A549 (cell line): ENCODE measurements at regions not wholly inside any gene's neighbourhood (a gene's known extent, or its start where the extent isn't known, plus 50 kb on each side); places are given as distances from the start of the nearest gene placed in this dataset.

Experiments used
- ATAC-seq, 2 experiments: fragments of 200-7000 bp in 1 of 2; fragments of >200 bp in 1 of 2; cut with Nextera tagmentation in 1 of 2; cut with Tn5 transposase in 1 of 2; 3 replicates each; pipeline versions ENCODE4 v1.8.0 to v1.9.1; 2018 to 2020; ENCODE audit warnings: mild to moderate bottlenecking in 1 of 2, moderate library complexity in 1 of 2
- CTCF ChIA-PET: fragments of 300-600 bp; sonication (Branson Sonifier 250); formaldehyde crosslinking; extraction: SDS; loops from one replicate; lab custom pipeline; 2021; ENCODE audit warnings: antibody characterized with exemption, inconsistent platforms; lab: Yijun Ruan, JAX
- POLR2A ChIA-PET: fragments of 350-600 bp; formaldehyde crosslinking; extraction: SDS; loops from one replicate; lab custom pipeline; 2021; ENCODE audit warnings: antibody characterized with exemption, inconsistent platforms; lab: Yijun Ruan, JAX
- DNase-seq, 2 experiments: peaks; one replicate each; pipeline versions ENCODE4 v3.0.0 to v3.0.0-alpha.2; 2011 to 2016; ENCODE audit warnings: low read depth in 1 of 2, low spot score in 1 of 2
- FAIRE-seq: peaks from 2 replicates; lab custom pipeline; 2011; peaks lifted over from hg19 to GRCh38; lab: Jason Lieb, UNC
- H3K27ac ChIP-seq, 2 experiments: fragments of >200 bp; sonication (Bioruptor Twin); formaldehyde crosslinking; 3 replicates each; pipeline ENCODE4 v1.5.1; 2016 to 2017
- H3K4me1 ChIP-seq: fragments of >200 bp; sonication (Bioruptor Twin); formaldehyde crosslinking; 3 replicates; pipeline ENCODE4 v1.6.1; 2016
- H3K4me2 ChIP-seq: fragments of >200 bp; sonication (Bioruptor Twin); formaldehyde crosslinking; 3 replicates; pipeline ENCODE4 v1.6.1; 2016
- H3K4me3 ChIP-seq: fragments of >200 bp; sonication (Bioruptor Twin); formaldehyde crosslinking; 3 replicates; pipeline ENCODE4 v1.5.1; 2016
- H3K9me3 ChIP-seq: fragments of >200 bp; sonication (Bioruptor Twin); formaldehyde crosslinking; 3 replicates; pipeline ENCODE4 v1.6.1; 2016
- BHLHE40 ChIP-seq: IDR thresholded peaks from 2 replicates; pipeline ENCODE4 v1.6.1; 2012; ENCODE audit warnings: low read depth, low read length, inconsistent platforms
- CBX2 ChIP-seq: fragments of 200-600 bp; sonication (generic); IDR thresholded peaks from 2 replicates; pipeline ENCODE4 v1.6.1; 2016; ENCODE audit warnings: low read depth, mild to moderate bottlenecking, borderline replicate concordance
- CEBPB ChIP-seq, 2 experiments: fragments of >200 bp in 1 of 2; sonication (Bioruptor Twin) in 1 of 2; formaldehyde crosslinking in 1 of 2; IDR thresholded peaks; 2 replicates each; pipeline ENCODE4 v1.6.1; 2012 to 2016
- CHD2 ChIP-seq: fragments of 150-350 bp; IDR thresholded peaks from 2 replicates; pipeline ENCODE4 v1.6.1; 2014; ENCODE audit warnings: low read length; ENCODE audit not compliant: partially characterized antibody
- EHF ChIP-seq: fragments of 250-450 bp; sonication (Bioruptor Pico); IDR thresholded peaks from 2 replicates; pipeline ENCODE4 v1.5.0; 2020; ENCODE audit warnings: mild to moderate bottlenecking
- EHMT2 ChIP-seq: fragments of 200-600 bp; sonication (generic); IDR thresholded peaks from 2 replicates; pipeline ENCODE4 v1.6.1; 2016; ENCODE audit warnings: antibody characterized with exemption, low read depth, mild to moderate bottlenecking, moderate library complexity
- EP300 ChIP-seq, 2 experiments: fragments of >200 bp; sonication (Bioruptor Twin); formaldehyde crosslinking; IDR thresholded peaks; 2 replicates in 1 of 2; 3 replicates in 1 of 2; pipeline ENCODE4 v1.6.1; 2016 to 2017
- ESRRA ChIP-seq: fragments of 150-350 bp; IDR thresholded peaks from 2 replicates; pipeline ENCODE4 v1.6.1; 2014; ENCODE audit warnings: mild to moderate bottlenecking, low read length, borderline replicate concordance
- FOSL2 ChIP-seq, 2 experiments: fragments of 450-650 bp in 1 of 2; fragments of >200 bp in 1 of 2; sonication (Bioruptor Twin) in 1 of 2; formaldehyde crosslinking; IDR thresholded peaks; 2 replicates each; pipeline versions ENCODE4 v1.5.0 to v1.6.1; 2016 to 2020; ENCODE audit warnings: mild to moderate bottlenecking in 1 of 2, moderate library complexity in 1 of 2
- GATA3 ChIP-seq: IDR thresholded peaks from 2 replicates; pipeline ENCODE4 v1.6.1; 2012; ENCODE audit warnings: borderline replicate concordance
- HDAC2 ChIP-seq: fragments of 200-600 bp; sonication (generic); IDR thresholded peaks from 2 replicates; pipeline ENCODE4 v1.6.1; 2016
- HOXB13 ChIP-seq: fragments of 250-450 bp; sonication (Bioruptor Pico); IDR thresholded peaks from 2 replicates; pipeline ENCODE4 v1.5.0; 2020; ENCODE audit warnings: low read depth, mild to moderate bottlenecking, moderate library complexity
- JUN ChIP-seq, 2 experiments: fragments of >200 bp; sonication (Bioruptor Twin); formaldehyde crosslinking; IDR thresholded peaks; 2 replicates in 1 of 2; 3 replicates in 1 of 2; pipeline ENCODE4 v1.6.1; 2016 to 2017
- JUNB ChIP-seq: fragments of >200 bp; sonication (Bioruptor Twin); formaldehyde crosslinking; IDR thresholded peaks from 2 replicates; pipeline ENCODE4 v1.6.1; 2016
- KDM1A ChIP-seq: fragments of 200-600 bp; sonication (generic); IDR thresholded peaks from 2 replicates; pipeline ENCODE4 v1.6.1; 2016; ENCODE audit warnings: low read depth, mild to moderate bottlenecking
- KDM5A ChIP-seq: fragments of 200-600 bp; sonication (generic); IDR thresholded peaks from 2 replicates; pipeline ENCODE4 v1.6.1; 2016; ENCODE audit warnings: antibody characterized with exemption, mild to moderate bottlenecking
- MAFK ChIP-seq: fragments of 450-650 bp; IDR thresholded peaks from 2 replicates; pipeline ENCODE4 v1.6.1; 2014; ENCODE audit not compliant: partially characterized antibody
- NFE2L2 ChIP-seq: fragments of 150-350 bp; conservative IDR thresholded peaks from 2 replicates; pipeline ENCODE4 v1.6.1; 2014; ENCODE audit warnings: low read length
- POLR2A ChIP-seq: IDR thresholded peaks from 2 replicates; pipeline ENCODE4 v1.6.1; 2012; ENCODE audit warnings: mild to moderate bottlenecking, low read length
- RAD21 ChIP-seq, 2 experiments: fragments of >200 bp in 1 of 2; sonication (Bioruptor Twin) in 1 of 2; formaldehyde crosslinking in 1 of 2; IDR thresholded peaks in 1 of 2; conservative IDR thresholded peaks in 1 of 2; 2 replicates in 1 of 2; 3 replicates in 1 of 2; pipeline ENCODE4 v1.6.1; 2012 to 2018; ENCODE audit warnings: inconsistent platforms in 1 of 2
- RARB ChIP-seq: fragments of 250-450 bp; sonication (Bioruptor Pico); IDR thresholded peaks from 2 replicates; pipeline ENCODE4 v1.8.0; 2021; ENCODE audit warnings: mild to moderate bottlenecking, moderate library complexity
- RCOR1 ChIP-seq: fragments of 150-350 bp; IDR thresholded peaks from 2 replicates; pipeline ENCODE4 v1.6.1; 2014; ENCODE audit warnings: antibody characterized with exemption, low read length, low read depth
- SMC3 ChIP-seq: fragments of >200 bp; sonication (Bioruptor Twin); formaldehyde crosslinking; IDR thresholded peaks from 3 replicates; pipeline ENCODE4 v1.6.1; 2018; ENCODE audit warnings: inconsistent platforms
- SREBF2 ChIP-seq: fragments of 450-650 bp; IDR thresholded peaks from 2 replicates; pipeline ENCODE4 v1.6.1; 2014; ENCODE audit warnings: mild to moderate bottlenecking, moderate library complexity
- TFCP2L1 ChIP-seq: fragments of 250-450 bp; sonication (Bioruptor Pico); IDR thresholded peaks from 2 replicates; pipeline ENCODE4 v1.5.0; 2021; ENCODE audit warnings: mild to moderate bottlenecking
- ZNF302 ChIP-seq: fragments of 250-450 bp; sonication (Bioruptor Pico); IDR thresholded peaks from 2 replicates; pipeline ENCODE4 v1.9.0; 2021; ENCODE audit warnings: inconsistent platforms, mild to moderate bottlenecking, moderate library complexity
- WGBS: methylation state at CpG from one replicate; pipeline ENCODE4 v1.1.6; 2017; ENCODE audit errors: missing lambda C conversion rate; 5-methylcytosine and 5-hydroxymethylcytosine counted together
- TF ChIP-seq, protein P1 (sequence below): IDR thresholded peaks from 2 replicates; pipeline ENCODE4 v1.6.1; 2012; ENCODE audit warnings: low read depth, borderline replicate concordance
- TF ChIP-seq, protein P2 (sequence below): fragments of >200 bp; sonication (Bioruptor Twin); formaldehyde crosslinking; IDR thresholded peaks from 3 replicates; pipeline ENCODE4 v1.6.1; 2016
- TF ChIP-seq, protein P3 (sequence below): IDR thresholded peaks from 2 replicates; pipeline ENCODE4 v1.6.1; 2012

DNA sequence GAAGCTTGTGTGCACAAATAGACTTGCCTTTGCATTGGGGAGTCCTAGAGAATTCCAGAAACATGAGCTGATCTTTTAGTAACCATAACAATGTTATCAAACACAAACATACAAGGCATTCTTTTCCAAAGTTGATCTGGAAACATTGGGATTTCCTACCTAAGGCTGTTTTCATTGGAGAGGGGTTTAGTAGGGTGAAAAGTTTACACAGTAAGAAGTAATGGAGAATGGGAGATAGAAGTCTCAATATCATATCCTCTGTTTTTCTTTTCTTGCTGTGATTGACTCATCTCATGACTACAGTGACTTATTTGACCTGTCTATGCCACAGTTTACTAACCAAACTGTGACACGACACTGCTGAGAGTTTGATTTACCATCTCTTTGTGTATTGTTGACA is 65.6 kb upstream of the PLA2G4A start:
- no peak for TF ChIP-seq RAD21 (conservative IDR thresholded peaks at IDR 0.05 in 1 of 2, IDR thresholded peaks at IDR 0.05 in 1 of 2)
- 0 out of 2 replicates have a peak, but pooled peaks have one; percentile 25 for TF ChIP-seq RARB (CRISPR knock-in tag)
- TF ChIP-seq JUN (IDR thresholded peaks at IDR 0.05), result no peak
- TF ChIP-seq ZNF302, result no peak
- no peak for TF ChIP-seq FOSL2 (IDR thresholded peaks at IDR 0.05)
- TF ChIP-seq FOSL2 (CRISPR knock-in tag; IDR thresholded peaks at IDR 0.05), result peak; percentile 67
- no peak for TF ChIP-seq SREBF2
- no peak for TF ChIP-seq TFCP2L1
- no peak for TF ChIP-seq BHLHE40
- TF ChIP-seq MAFK, result peak; percentile 0
- TF ChIP-seq, protein P1, sequence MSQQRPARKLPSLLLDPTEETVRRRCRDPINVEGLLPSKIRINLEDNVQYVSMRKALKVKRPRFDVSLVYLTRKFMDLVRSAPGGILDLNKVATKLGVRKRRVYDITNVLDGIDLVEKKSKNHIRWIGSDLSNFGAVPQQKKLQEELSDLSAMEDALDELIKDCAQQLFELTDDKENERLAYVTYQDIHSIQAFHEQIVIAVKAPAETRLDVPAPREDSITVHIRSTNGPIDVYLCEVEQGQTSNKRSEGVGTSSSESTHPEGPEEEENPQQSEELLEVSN, result no peak
- TF ChIP-seq KDM5A, result no peak
- TF ChIP-seq HDAC2, result no peak
- TF ChIP-seq, protein P2, sequence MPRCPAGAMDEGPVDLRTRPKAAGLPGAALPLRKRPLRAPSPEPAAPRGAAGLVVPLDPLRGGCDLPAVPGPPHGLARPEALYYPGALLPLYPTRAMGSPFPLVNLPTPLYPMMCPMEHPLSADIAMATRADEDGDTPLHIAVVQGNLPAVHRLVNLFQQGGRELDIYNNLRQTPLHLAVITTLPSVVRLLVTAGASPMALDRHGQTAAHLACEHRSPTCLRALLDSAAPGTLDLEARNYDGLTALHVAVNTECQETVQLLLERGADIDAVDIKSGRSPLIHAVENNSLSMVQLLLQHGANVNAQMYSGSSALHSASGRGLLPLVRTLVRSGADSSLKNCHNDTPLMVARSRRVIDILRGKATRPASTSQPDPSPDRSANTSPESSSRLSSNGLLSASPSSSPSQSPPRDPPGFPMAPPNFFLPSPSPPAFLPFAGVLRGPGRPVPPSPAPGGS, result no peak
- TF ChIP-seq KDM1A, result no peak
- no peak for TF ChIP-seq ESRRA
- TF ChIP-seq CEBPB (IDR thresholded peaks at IDR 0.05), result no peak
- no peak for TF ChIP-seq HOXB13 (CRISPR knock-in tag)
- peak; percentile 67 for TF ChIP-seq GATA3
- no peak for TF ChIP-seq EP300 (IDR thresholded peaks at IDR 0.05)
- peak; percentile 52; the same call in 1 of the 2 replicates for TF ChIP-seq JUNB
- 0 out of 3 replicates have a peak, but pooled peaks have one; percentile 11 for TF ChIP-seq SMC3
- TF ChIP-seq, protein P3, sequence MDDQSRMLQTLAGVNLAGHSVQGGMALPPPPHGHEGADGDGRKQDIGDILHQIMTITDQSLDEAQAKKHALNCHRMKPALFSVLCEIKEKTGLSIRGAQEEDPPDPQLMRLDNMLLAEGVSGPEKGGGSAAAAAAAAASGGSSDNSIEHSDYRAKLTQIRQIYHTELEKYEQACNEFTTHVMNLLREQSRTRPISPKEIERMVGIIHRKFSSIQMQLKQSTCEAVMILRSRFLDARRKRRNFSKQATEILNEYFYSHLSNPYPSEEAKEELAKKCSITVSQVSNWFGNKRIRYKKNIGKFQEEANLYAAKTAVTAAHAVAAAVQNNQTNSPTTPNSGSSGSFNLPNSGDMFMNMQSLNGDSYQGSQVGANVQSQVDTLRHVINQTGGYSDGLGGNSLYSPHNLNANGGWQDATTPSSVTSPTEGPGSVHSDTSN, result no peak
- no peak for TF ChIP-seq CHD2
- no peak for TF ChIP-seq EHF (CRISPR knock-in tag)
- no peak for TF ChIP-seq NFE2L2
- no peak for TF ChIP-seq CBX2
- TF ChIP-seq POLR2A, result no peak
- TF ChIP-seq EHMT2, result no peak
- CTCF ChIA-PET, result interaction anchor here (0.7 kb wide), 1 partner anchor 9 kb away, joined by 3 read pairs; no protein-coding TSS in a partner anchor
- Histone ChIP-seq H3K4me1 (peaks cover 20% of the 10 kb centered on the region), H3K9me3 (no peaks in the 10 kb centered on the region), H3K4me2 (peak overlapping the region; percentile 36), H3K4me3 (no peak overlapping the region), H3K27ac (peak overlapping the region; percentile 49 to 72; a peak in 5 of 6 replicates)
- FAIRE-seq (no peak), ATAC-seq (peak; percentile 78 to 89), DNase-seq (peak; percentile 4 to 86)
- POLR2A ChIA-PET, result no interaction called here
- 0% methylated on average over 1 of the region's 1 CpG for WGBS

DNA sequence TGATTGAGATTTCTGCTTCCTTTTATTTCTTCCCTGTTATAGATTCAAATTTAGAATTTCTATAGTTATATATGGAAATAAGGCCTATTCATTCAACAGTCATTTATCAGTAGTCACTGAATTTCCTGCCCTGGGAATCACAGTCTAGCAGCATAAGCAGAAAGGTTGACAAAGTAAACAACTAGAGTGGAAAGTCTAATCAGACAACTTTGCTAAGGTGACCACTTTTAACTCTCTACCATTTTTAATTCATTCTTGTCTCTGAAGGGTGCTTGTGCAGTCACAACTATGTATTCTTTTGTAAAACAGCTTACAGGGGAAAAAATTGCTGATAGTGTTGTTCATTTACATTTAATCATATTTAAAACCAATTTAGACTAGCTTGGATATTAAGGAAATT is 66.1 kb upstream of the PLA2G4A start:
- Histone ChIP-seq H3K4me1 (peaks cover 20% of the 10 kb centered on the region), H3K4me3 (no peak overlapping the region), H3K4me2 (peak overlapping the region; percentile 36), H3K9me3 (no peaks in the 10 kb centered on the region), H3K27ac (peak overlapping the region; percentile 49 to 72; a peak in 4 of 6 replicates)
- ChIA-PET POLR2A (no interaction called here), CTCF (interaction anchor here (0.7 kb wide), 1 partner anchor 10 kb away, joined by 3 read pairs; no protein-coding TSS in a partner anchor)
- TF ChIP-seq RCOR1, result no peak
- TF ChIP-seq MAFK, result peak; percentile 51
- DNase-seq, result peak in 1 of 2 experiments; percentile 34
- peak in 1 of 2 experiments; percentile 41; a peak in 3 of 6 replicates for ATAC-seq
- FAIRE-seq, result no peak
